Naive B cell (primary cell): ENCODE measurements at regions not wholly inside any gene's neighbourhood (a gene's known extent, or its start where the extent isn't known, plus 50 kb on each side); places are given as distances from the start of the nearest gene placed in this dataset.

ENCODE experiments used
- ATAC-seq, 2 donors: fragments of 150-1000 bp; cut with Tn5 transposase; 2 replicates each; pipeline ENCODE4 v1.10.0; 2021; ENCODE audit warnings: low read depth in 2 of 2, mild to moderate bottlenecking in 2 of 2, moderate library complexity in 2 of 2
- DNase-seq: peaks from one replicate; pipeline ENCODE4 v3.0.0; 2022
- H3K27ac Mint-ChIP-seq, 6 donors: one replicate each; pipeline ENCODE4 v1.8.0; 2020 to 2022; ENCODE audit warnings: mild to moderate bottlenecking in 6 of 6, mixed read lengths in 6 of 6, moderate library complexity in 5 of 6, inconsistent platforms in 2 of 6
- H3K27me3 Mint-ChIP-seq, 3 donors: one replicate each; pipeline ENCODE4 v1.8.0; 2021 to 2022; ENCODE audit warnings: mixed read lengths in 3 of 3, mild to moderate bottlenecking in 1 of 3
- H3K36me3 Mint-ChIP-seq, 2 donors: one replicate each; pipeline ENCODE4 v1.8.0; 2020 to 2022; ENCODE audit warnings: mixed read lengths in 2 of 2, inconsistent platforms in 1 of 2, mild to moderate bottlenecking in 1 of 2
- H3K4me1 Mint-ChIP-seq, 3 donors: one replicate each; pipeline ENCODE4 v1.8.0; 2020 to 2022; ENCODE audit warnings: mixed read lengths in 3 of 3, inconsistent platforms in 1 of 3, mild to moderate bottlenecking in 1 of 3, moderate library complexity in 1 of 3
- H3K4me3 Mint-ChIP-seq, 8 donors: one replicate each; pipeline ENCODE4 v1.8.0; 2020 to 2022; ENCODE audit warnings: mild to moderate bottlenecking in 8 of 8, mixed read lengths in 8 of 8, moderate library complexity in 8 of 8, inconsistent platforms in 2 of 8
- H3K9me3 Mint-ChIP-seq, 7 donors: one replicate each; pipeline ENCODE4 v1.8.0; 2020 to 2022; ENCODE audit warnings: mixed read lengths in 7 of 7, mild to moderate bottlenecking in 5 of 7, inconsistent platforms in 2 of 7, moderate library complexity in 1 of 7

- Mint-ChIP-seq H3K4me3 (peak overlapping the region; percentile 69 to 92 (median 88)), H3K27ac (peak overlapping the region in 1 of 6 donors; percentile 72), H3K36me3 (peaks cover 0 to 21% of the 10 kb centered on the region in 2 donors), H3K4me1 (peaks cover 29 to 58% (median 57%) of the 10 kb centered on the region in 3 donors), H3K9me3 (peaks cover 0 to 14% (median 3%) of the 10 kb centered on the region in 7 donors), H3K27me3 (peaks cover 76 to 87% (median 78%) of the 10 kb centered on the region in 3 donors)
- DNase-seq (no peak), ATAC-seq (no peak)
Measured at GRCh38 chr5:50968356-50969149, 302.1 kb downstream of the PARP8 start.

- ATAC-seq (no peak), DNase-seq (no peak)
- Mint-ChIP-seq H3K36me3 (peaks cover 0 to 21% of the 10 kb centered on the region in 2 donors), H3K4me1 (peaks cover 27 to 52% (median 49%) of the 10 kb centered on the region in 3 donors), H3K9me3 (peaks cover 0 to 12% (median 3%) of the 10 kb centered on the region in 7 donors), H3K4me3 (peak overlapping the region in 7 of 8 donors; percentile 70 to 92 (median 87)), H3K27ac (no peak overlapping the region), H3K27me3 (peaks cover 69 to 82% (median 70%) of the 10 kb centered on the region in 3 donors)
Measured at GRCh38 chr5:50969151-50970031, 303.0 kb downstream of the PARP8 start.

- Mint-ChIP-seq H3K36me3 (no peaks in the 10 kb centered on the region), H3K4me1 (no peaks in the 10 kb centered on the region), H3K9me3 (peaks cover 0 to under 1% (median 0%) of the 10 kb centered on the region in 7 donors), H3K4me3 (no peak overlapping the region), H3K27me3 (peaks cover 43 to 54% (median 52%) of the 10 kb centered on the region in 3 donors), H3K27ac (no peak overlapping the region)
- no peak for ATAC-seq
- no peak for DNase-seq
Measured at GRCh38 chr5:50975840-50976239, 309.4 kb downstream of the PARP8 start.

DNA sequence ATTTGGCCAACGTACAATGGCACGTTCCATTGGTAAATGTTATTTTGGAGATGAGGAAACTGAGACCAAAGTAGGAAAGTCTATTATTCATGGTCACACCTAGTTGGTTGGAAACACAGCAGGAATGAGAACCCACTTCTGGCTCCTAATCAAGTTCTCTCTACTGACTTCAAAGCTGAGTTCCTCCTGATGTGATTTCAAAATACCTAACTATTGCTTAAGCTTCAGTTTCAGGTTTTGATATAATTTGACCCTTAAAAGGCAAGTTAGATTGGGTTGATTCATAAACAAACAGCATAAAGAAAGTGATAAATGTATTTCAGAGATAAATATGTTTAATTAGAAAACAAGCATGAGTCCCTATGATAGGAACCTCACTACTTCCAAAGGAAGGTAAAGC is 312.5 kb downstream of the PARP8 start:
- Mint-ChIP-seq H3K36me3 (no peaks in the 10 kb centered on the region), H3K27ac (no peak overlapping the region), H3K27me3 (peaks cover 34 to 38% (median 37%) of the 10 kb centered on the region in 3 donors), H3K9me3 (peaks cover 0 to 6% (median 0%) of the 10 kb centered on the region in 7 donors), H3K4me3 (no peak overlapping the region), H3K4me1 (no peaks in the 10 kb centered on the region)
- DNase-seq (no peak), ATAC-seq (no peak)

GRCh38 chr5:50984640-50985039 is 318.2 kb downstream of the PARP8 start:
- Mint-ChIP-seq H3K27ac (peak overlapping the region in 1 of 6 donors; percentile 4), H3K4me1 (no peaks in the 10 kb centered on the region), H3K27me3 (peaks cover 1 to 3% (median 1%) of the 10 kb centered on the region in 3 donors), H3K9me3 (peaks cover 0 to 6% (median 0%) of the 10 kb centered on the region in 7 donors), H3K4me3 (no peak overlapping the region), H3K36me3 (no peaks in the 10 kb centered on the region)
- no peak for ATAC-seq
- DNase-seq = no peak

DNA sequence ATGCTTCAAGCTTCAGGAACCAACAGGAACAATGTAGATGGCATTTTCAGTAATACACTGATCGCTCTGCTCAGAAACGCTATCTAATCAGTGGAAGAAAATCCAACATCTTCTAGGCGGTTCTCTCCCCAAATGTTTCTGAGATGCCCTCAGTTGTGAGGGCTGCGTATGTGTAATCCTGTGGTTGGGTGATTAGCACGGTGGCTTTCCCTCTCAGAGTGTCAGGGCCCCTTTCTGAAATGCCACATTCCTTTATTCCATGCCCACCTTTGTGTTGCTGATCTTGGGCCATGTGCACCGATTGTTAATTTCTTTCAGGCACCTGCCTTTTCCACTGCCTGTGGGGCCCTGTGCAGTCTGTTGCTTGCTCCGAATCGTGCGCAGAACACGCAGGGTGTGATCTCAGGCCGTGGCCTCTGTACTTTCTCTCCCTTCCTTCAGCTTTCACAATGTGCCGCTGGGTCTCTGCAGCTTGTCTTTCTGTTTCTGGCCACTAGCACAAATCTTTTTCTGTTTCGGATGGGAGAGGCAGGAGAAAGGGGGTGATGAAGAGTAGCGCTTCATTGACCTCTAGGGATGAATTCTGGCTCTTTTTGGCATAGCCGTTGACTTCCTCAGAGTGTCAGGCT is 324.0 kb downstream of the PARP8 start:
- no peak for ATAC-seq
- Mint-ChIP-seq H3K4me3 (no peak overlapping the region), H3K27me3 (peaks cover 12 to 20% (median 15%) of the 10 kb centered on the region in 3 donors), H3K27ac (no peak overlapping the region), H3K36me3 (no peaks in the 10 kb centered on the region), H3K9me3 (peaks cover 0 to 3% (median 0%) of the 10 kb centered on the region in 7 donors), H3K4me1 (no peaks in the 10 kb centered on the region)
- DNase-seq = no peak

GRCh38 chr5:50995285-50995942 is 329.0 kb downstream of the PARP8 start:
- Mint-ChIP-seq H3K27me3 (peaks cover 15 to 20% (median 15%) of the 10 kb centered on the region in 3 donors), H3K4me1 (no peaks in the 10 kb centered on the region), H3K27ac (no peak overlapping the region), H3K36me3 (no peaks in the 10 kb centered on the region), H3K9me3 (peaks cover 0 to 3% (median 0%) of the 10 kb centered on the region in 7 donors), H3K4me3 (no peak overlapping the region)
- no peak for DNase-seq
- ATAC-seq = no peak

GRCh38 chr5:51001227-51001923 is 334.9 kb downstream of the PARP8 start:
- no peaks in the 10 kb centered on the region for H3K36me3 Mint-ChIP-seq
- no peaks in the 10 kb centered on the region for H3K4me1 Mint-ChIP-seq
- DNase-seq = no peak
- no peaks in the 10 kb centered on the region for H3K9me3 Mint-ChIP-seq
- ATAC-seq = no peak
- H3K27me3 Mint-ChIP-seq = peaks cover 0 to 7% (median 0%) of the 10 kb centered on the region in 3 donors
- H3K27ac Mint-ChIP-seq = no peak overlapping the region
- no peak overlapping the region for H3K4me3 Mint-ChIP-seq

DNA sequence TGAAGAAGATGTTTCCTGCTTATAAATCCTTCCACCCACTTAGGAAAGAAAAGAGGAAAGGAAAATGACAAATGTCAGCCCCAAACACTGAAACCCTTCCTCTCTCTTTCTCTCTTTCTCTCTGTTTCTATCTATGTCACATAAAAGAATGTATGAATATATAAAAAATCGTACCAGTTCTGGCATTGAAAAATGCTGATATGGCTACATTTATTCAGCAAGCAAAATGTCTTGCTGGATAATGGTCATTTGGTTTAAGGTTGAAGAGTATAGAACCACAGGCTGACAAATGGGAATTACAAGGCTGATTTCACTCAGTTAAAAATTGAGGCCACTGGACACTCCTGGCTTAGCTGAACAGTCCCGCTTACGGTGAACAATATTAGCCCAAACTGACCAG is 335.9 kb downstream of the PARP8 start:
- DNase-seq = no peak
- H3K36me3 Mint-ChIP-seq = no peaks in the 10 kb centered on the region
- peaks cover 0 to 4% (median 0%) of the 10 kb centered on the region in 3 donors for H3K27me3 Mint-ChIP-seq
- H3K27ac Mint-ChIP-seq = no peak overlapping the region
- no peak for ATAC-seq
- no peaks in the 10 kb centered on the region for H3K9me3 Mint-ChIP-seq
- H3K4me1 Mint-ChIP-seq = no peaks in the 10 kb centered on the region
- H3K4me3 Mint-ChIP-seq = no peak overlapping the region

DNA sequence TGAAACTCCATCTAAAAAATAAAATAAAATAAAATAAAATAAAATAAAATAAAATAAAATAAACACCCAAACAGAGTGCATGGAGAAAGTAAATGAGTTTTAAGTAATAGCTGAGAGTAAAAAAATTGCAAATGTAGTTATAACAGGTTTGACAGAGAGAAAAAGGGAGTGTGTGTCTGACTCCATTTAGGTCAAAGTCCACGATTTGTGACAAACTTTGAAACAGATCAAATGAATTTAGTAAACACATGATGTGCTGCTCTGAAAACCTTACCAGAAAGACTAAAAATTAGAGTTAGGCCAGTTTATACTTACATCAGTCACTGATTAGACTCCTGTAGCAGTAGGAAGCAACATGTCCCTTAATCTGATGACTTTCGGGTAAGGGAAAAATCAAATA is 346.6 kb downstream of the PARP8 start:
- Mint-ChIP-seq H3K36me3 (no peaks in the 10 kb centered on the region), H3K27me3 (no peaks in the 10 kb centered on the region), H3K4me3 (no peak overlapping the region), H3K4me1 (no peaks in the 10 kb centered on the region), H3K27ac (no peak overlapping the region), H3K9me3 (no peaks in the 10 kb centered on the region)
- ATAC-seq (no peak), DNase-seq (no peak)

DNA sequence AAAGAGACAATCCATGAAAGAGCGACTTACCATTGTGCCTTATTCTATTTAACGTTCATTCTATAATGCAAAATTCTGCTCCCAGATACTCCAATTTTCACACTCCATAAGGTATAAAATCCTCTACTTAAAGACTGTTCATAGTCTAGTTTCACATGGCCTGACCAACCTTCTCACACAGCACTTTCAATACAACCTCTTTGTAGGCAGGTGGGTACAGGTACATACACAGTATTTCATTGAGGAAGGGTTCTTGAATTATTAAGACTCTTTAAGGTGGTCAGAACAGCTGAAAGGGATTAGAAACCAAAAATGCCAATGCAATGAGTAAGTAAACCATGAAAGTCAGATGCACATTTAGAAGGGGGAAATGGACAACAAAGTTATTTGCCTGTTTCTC is 352.0 kb downstream of the PARP8 start:
- Mint-ChIP-seq H3K36me3 (no peaks in the 10 kb centered on the region), H3K9me3 (peaks cover 0 to under 1% (median 0%) of the 10 kb centered on the region in 7 donors), H3K4me1 (no peaks in the 10 kb centered on the region), H3K27me3 (no peaks in the 10 kb centered on the region), H3K4me3 (no peak overlapping the region), H3K27ac (no peak overlapping the region)
- DNase-seq (no peak), ATAC-seq (no peak)

DNA sequence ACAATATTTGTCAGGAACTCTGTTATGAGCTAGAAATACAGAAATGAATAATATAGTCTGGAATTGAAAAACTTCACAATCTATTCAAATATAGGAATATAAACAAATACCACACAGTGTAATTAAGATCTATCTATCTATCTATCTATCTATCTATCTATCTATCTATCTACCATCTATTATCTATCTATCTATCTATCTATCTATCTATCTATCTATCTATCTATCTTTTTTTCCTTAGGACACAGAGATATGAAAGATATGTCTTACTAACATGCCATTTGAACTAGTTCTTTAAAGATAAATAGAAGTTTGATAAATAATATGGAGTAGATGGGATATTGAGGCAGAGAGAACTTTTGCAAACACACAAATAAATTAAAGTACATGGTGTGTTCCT is 357.8 kb downstream of the PARP8 start:
- Mint-ChIP-seq H3K27me3 (no peaks in the 10 kb centered on the region), H3K9me3 (peaks cover 0 to 22% (median 5%) of the 10 kb centered on the region in 7 donors), H3K4me1 (no peaks in the 10 kb centered on the region), H3K4me3 (no peak overlapping the region), H3K36me3 (no peaks in the 10 kb centered on the region), H3K27ac (no peak overlapping the region)
- ATAC-seq = no peak
- DNase-seq = no peak
